ENCODE measurements at regions not wholly inside any gene's neighbourhood (a gene's known extent, or its start where the extent isn't known, plus 50 kb on each side); places are given as distances from the start of the nearest gene placed in this dataset.
A peak's percentile ranks its signal among the peaks of the same experiment; 100 is the strongest.

GRCh38 chr15:69666921-69667811, 214.5 kb downstream of the RPLP1 start:
- TF ChIP-seq EZH2 (IDR thresholded peaks at IDR 0.05; ENCODE audit: borderline replicate concordance, low read length) = no peak
- TF ChIP-seq CTCF (IDR thresholded peaks at IDR 0.05; ENCODE audit: low read length) = no peak
- Histone ChIP-seq H3K79me2 (ENCODE audit: insufficient read depth, low read length) (no peaks in the 10 kb centered on the region), H3K27me3 (ENCODE audit: insufficient read depth, low read length) (no peaks in the 10 kb centered on the region), H3K9ac (ENCODE audit: low read length) (no peak overlapping the region), H3K9me3 (ENCODE audit: low read length) (no peaks in the 10 kb centered on the region), H3F3A (ENCODE audit: insufficient read depth, low read length) (no peaks in the 10 kb centered on the region), H3K4me3 (ENCODE audit: low read depth, low read length, poor library complexity, severe bottlenecking) (no peak overlapping the region), H4K20me1 (ENCODE audit: insufficient read depth, low read length) (no peaks in the 10 kb centered on the region), H3K36me3 (ENCODE audit: insufficient read depth, low read length) (no peaks in the 10 kb centered on the region), H3K9me2 (ENCODE audit: low read depth, low read length) (no peaks in the 10 kb centered on the region), H2AFZ (ENCODE audit: low read length) (no peak overlapping the region), H3K27ac (ENCODE audit: low read depth, low read length, poor library complexity, severe bottlenecking) (no peak overlapping the region), H3K4me1 (ENCODE audit: insufficient read depth, low read length, severe bottlenecking) (peaks cover 37% of the 10 kb centered on the region), H3K4me2 (ENCODE audit: low read length) (peak overlapping the region; percentile 11; the same call in 1 of the 2 replicates)

GRCh38 chr15:69668039-69668705, 215.6 kb downstream of the RPLP1 start:
- Histone ChIP-seq H3K9ac (ENCODE audit: low read length) (no peak overlapping the region), H3K4me1 (ENCODE audit: insufficient read depth, low read length, severe bottlenecking) (peaks cover 37% of the 10 kb centered on the region), H3F3A (ENCODE audit: insufficient read depth, low read length) (no peaks in the 10 kb centered on the region), H3K36me3 (ENCODE audit: insufficient read depth, low read length) (no peaks in the 10 kb centered on the region), H3K9me3 (ENCODE audit: low read length) (no peaks in the 10 kb centered on the region), H2AFZ (ENCODE audit: low read length) (no peak overlapping the region), H4K20me1 (ENCODE audit: insufficient read depth, low read length) (no peaks in the 10 kb centered on the region), H3K27ac (ENCODE audit: low read depth, low read length, poor library complexity, severe bottlenecking) (no peak overlapping the region), H3K4me2 (ENCODE audit: low read length) (no peak overlapping the region), H3K27me3 (ENCODE audit: insufficient read depth, low read length) (no peaks in the 10 kb centered on the region), H3K79me2 (ENCODE audit: insufficient read depth, low read length) (no peaks in the 10 kb centered on the region), H3K9me2 (ENCODE audit: low read depth, low read length) (no peaks in the 10 kb centered on the region), H3K4me3 (ENCODE audit: low read depth, low read length, poor library complexity, severe bottlenecking) (no peak overlapping the region)
- TF ChIP-seq EZH2 (IDR thresholded peaks at IDR 0.05; ENCODE audit: borderline replicate concordance, low read length) (no peak), CTCF (IDR thresholded peaks at IDR 0.05; ENCODE audit: low read length) (no peak)

- Histone ChIP-seq H3K79me2 (ENCODE audit: insufficient read depth, low read length) (no peaks in the 10 kb centered on the region), H3K27ac (ENCODE audit: low read depth, low read length, poor library complexity, severe bottlenecking) (no peak overlapping the region), H3F3A (ENCODE audit: insufficient read depth, low read length) (no peaks in the 10 kb centered on the region), H3K36me3 (ENCODE audit: insufficient read depth, low read length) (no peaks in the 10 kb centered on the region), H3K9ac (ENCODE audit: low read length) (no peak overlapping the region), H3K4me3 (ENCODE audit: low read depth, low read length, poor library complexity, severe bottlenecking) (no peak overlapping the region), H3K9me3 (ENCODE audit: low read length) (no peaks in the 10 kb centered on the region), H2AFZ (ENCODE audit: low read length) (no peak overlapping the region), H3K27me3 (ENCODE audit: insufficient read depth, low read length) (no peaks in the 10 kb centered on the region), H3K4me2 (ENCODE audit: low read length) (no peak overlapping the region), H3K9me2 (ENCODE audit: low read depth, low read length) (no peaks in the 10 kb centered on the region), H3K4me1 (ENCODE audit: insufficient read depth, low read length, severe bottlenecking) (peaks cover 37% of the 10 kb centered on the region), H4K20me1 (ENCODE audit: insufficient read depth, low read length) (no peaks in the 10 kb centered on the region)
- TF ChIP-seq CTCF (IDR thresholded peaks at IDR 0.05; ENCODE audit: low read length) = no peak
- TF ChIP-seq EZH2 (IDR thresholded peaks at IDR 0.05; ENCODE audit: borderline replicate concordance, low read length) = no peak
These were observed 216.3 kb downstream of the RPLP1 start for GRCh38 chr15:69668963-69669362.
